Activated T-helper 17 cell treated with anti-CD3 and anti-CD28 coated beads, Interleukin-2, amount 50 U/mL, for 72 hours (primary cell): ENCODE measurements at regions not wholly inside any gene's neighbourhood (a gene's known extent, or its start where the extent isn't known, plus 50 kb on each side); places are given as distances from the start of the nearest gene placed in this dataset.

Source experiments
- ATAC-seq: fragments of 150-1000 bp; cut with Tn5 transposase; replicated peaks from 2 replicates; pipeline ENCODE4 v1.10.0; 2021; ENCODE audit warnings: mild to moderate bottlenecking, moderate library complexity
- H3K27ac Mint-ChIP-seq: one replicate; pipeline ENCODE4 v1.8.0; 2022; ENCODE audit warnings: mixed read lengths
- H3K27me3 Mint-ChIP-seq: one replicate; pipeline ENCODE4 v1.8.0; 2022; ENCODE audit warnings: mixed read lengths
- H3K36me3 Mint-ChIP-seq: one replicate; pipeline ENCODE4 v1.8.0; 2022; ENCODE audit warnings: low read depth, mild to moderate bottlenecking, mixed read lengths
- H3K4me1 Mint-ChIP-seq: one replicate; pipeline ENCODE4 v1.8.0; 2022; ENCODE audit warnings: mixed read lengths
- H3K4me3 Mint-ChIP-seq: one replicate; pipeline ENCODE4 v1.8.0; 2022; ENCODE audit warnings: mild to moderate bottlenecking, mixed read lengths
- H3K9me3 Mint-ChIP-seq: one replicate; pipeline ENCODE4 v1.8.0; 2022; ENCODE audit warnings: mixed read lengths

DNA sequence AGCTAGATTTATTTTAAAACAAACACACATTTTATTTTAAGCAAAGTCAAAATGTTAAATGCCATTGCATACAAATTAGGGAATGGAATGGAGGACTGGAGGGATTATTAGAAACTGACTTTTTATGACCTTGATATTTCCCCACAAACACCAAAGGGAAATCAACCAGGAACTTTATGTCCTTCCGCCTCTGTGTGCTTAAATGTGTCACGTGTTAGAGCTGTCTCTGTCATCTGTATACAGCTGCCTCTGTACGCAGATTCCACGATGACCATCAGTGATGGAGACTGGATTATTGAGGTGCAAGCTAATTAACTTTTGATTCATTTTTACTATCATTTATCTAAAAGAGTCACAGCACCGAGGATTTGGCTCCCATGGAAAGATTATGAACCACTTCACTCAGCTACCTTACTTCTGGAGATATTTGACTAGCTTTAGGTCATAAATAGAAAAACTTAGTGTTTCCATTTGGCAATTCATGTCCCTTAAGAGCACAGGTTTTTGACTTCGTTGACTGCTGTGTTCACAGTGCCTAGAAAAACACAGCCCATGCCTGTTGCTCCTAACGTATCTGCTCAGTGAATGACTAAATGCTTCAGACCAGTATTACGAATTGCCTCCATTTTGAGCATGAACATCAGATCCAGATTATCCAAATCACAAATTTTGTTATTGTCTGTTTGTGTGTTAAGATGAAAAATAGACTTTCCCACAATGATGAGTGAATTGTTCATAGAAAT, 1048.1 kb downstream of the MCTP2 start:
- H3K9me3 Mint-ChIP-seq: no peaks in the 10 kb centered on the region
- no peak overlapping the region for H3K4me3 Mint-ChIP-seq
- no peaks in the 10 kb centered on the region for H3K4me1 Mint-ChIP-seq
- no peak for ATAC-seq
- no peak overlapping the region for H3K27ac Mint-ChIP-seq
- no peaks in the 10 kb centered on the region for H3K36me3 Mint-ChIP-seq
- peaks cover 7% of the 10 kb centered on the region for H3K27me3 Mint-ChIP-seq

DNA sequence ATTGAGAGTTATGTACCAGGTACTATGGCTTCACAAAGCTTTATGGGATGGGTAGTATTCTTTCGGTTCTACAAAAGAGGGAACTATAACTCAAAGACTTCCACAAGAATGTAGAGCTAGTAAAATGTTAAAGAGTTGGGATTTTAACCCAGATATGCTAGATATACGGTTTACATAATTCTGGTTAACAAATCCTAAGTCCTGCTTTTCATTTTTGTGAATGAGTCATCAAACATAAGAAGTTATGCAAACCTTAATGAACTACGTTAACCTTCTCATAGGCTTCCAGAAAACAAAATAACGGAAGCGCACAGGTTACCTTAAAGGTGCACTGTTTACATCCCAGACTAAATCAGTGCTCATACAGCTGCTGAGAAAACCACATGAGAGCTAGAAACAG, 1049.3 kb downstream of the MCTP2 start:
- ATAC-seq: no peak
- Mint-ChIP-seq H3K4me1 (peaks cover 8% of the 10 kb centered on the region), H3K27me3 (peaks cover 6% of the 10 kb centered on the region), H3K4me3 (no peak overlapping the region), H3K36me3 (no peaks in the 10 kb centered on the region), H3K27ac (no peak overlapping the region), H3K9me3 (no peaks in the 10 kb centered on the region)

DNA sequence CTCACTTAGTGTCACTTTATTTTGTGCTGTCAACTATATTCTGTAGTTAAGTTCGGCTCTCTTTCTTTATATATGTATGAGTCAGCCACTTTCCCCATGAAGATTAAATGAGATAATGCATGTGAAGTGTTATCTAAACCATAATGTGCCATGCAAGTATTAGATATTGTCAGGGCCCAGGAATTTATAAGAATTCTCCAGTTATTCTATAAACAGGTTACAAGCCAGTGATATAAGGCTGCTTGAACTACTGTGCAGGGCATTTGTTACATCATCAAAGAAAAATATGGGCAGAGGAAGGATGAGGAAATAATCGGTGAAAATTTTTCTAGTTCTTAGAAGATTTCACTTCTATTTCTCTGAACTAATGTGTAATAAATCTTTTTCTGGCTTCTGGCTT, 1049.0 kb upstream of the NR2F2 start:
- H3K9me3 Mint-ChIP-seq: no peaks in the 10 kb centered on the region
- H3K27me3 Mint-ChIP-seq: peaks cover 6% of the 10 kb centered on the region
- H3K27ac Mint-ChIP-seq: no peak overlapping the region
- no peak for ATAC-seq
- H3K4me3 Mint-ChIP-seq: no peak overlapping the region
- no peaks in the 10 kb centered on the region for H3K36me3 Mint-ChIP-seq
- peaks cover 8% of the 10 kb centered on the region for H3K4me1 Mint-ChIP-seq

DNA sequence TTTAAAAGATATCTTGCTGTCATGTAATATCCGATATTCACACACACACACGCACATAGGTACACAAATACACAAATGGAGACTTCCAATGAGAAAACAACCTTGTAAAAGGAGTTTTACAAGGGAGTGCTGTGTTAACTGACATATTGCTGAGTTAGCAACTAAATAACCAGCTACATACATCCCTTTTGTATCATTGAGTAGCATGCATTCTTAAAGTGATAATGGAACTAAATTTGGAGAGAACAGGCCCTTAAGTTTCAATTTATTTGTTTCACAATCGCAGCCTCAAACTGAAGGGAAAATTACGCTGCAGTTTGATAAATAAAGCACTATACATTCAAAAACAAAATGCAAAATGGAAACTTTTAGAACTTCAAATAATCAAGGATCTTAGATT, 1046.0 kb upstream of the NR2F2 start:
- Mint-ChIP-seq H3K4me3 (no peak overlapping the region), H3K9me3 (no peaks in the 10 kb centered on the region), H3K36me3 (no peaks in the 10 kb centered on the region), H3K27ac (no peak overlapping the region), H3K4me1 (peaks cover 8% of the 10 kb centered on the region), H3K27me3 (peaks cover 17% of the 10 kb centered on the region)
- no peak for ATAC-seq

DNA sequence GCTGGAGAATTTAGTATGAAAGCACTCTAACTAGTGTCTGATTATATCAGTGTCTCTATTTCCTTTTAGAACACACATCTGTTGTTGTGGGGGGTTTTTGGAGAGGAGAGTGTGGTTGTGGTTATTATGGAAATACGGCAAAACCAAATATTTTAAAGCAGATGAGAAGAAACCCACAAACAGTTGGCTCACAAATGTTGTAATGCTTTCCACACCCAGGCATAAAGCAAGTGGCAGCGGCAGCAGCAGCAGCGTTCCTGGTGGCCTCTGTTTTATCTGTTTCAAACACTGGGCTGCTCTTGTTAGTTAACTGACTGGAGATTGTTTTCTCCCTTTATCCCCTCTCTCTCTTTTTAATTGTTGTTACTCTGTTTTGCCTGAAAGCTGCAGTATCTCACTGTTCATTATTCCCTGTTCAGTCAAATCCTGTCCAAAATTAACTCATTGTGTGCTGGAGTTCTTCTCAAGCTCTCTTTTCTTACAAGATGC, 1045.5 kb upstream of the NR2F2 start:
- H3K4me1 Mint-ChIP-seq: peaks cover 8% of the 10 kb centered on the region
- no peak overlapping the region for H3K4me3 Mint-ChIP-seq
- no peak for ATAC-seq
- H3K27me3 Mint-ChIP-seq: peaks cover 17% of the 10 kb centered on the region
- no peak overlapping the region for H3K27ac Mint-ChIP-seq
- H3K9me3 Mint-ChIP-seq: no peaks in the 10 kb centered on the region
- no peaks in the 10 kb centered on the region for H3K36me3 Mint-ChIP-seq

DNA sequence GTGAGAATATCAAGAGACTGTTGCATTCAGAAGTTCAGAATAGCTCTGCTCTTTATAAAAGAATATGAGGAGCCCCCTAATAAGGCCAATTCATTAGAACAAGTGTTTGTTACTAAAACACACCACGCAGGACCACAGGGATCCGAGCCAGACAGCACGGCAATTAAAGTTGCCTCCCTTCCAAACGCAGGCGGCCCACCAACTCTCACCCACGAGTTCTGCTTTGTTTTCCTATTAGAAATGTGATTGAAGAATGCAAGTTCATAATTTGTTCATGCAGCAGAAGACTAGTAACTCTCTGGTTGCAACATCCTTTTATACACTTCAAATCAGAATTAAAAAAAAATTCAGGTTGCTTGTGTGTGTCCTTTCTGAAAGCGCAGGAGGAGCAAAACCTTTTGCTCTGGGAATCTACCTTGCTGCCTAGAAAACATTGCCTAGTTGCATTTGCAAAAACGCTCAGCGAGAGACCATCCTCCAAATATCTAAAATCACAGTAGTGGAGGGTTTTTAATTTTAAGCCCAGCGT, 1044.1 kb upstream of the NR2F2 start:
- no peaks in the 10 kb centered on the region for H3K9me3 Mint-ChIP-seq
- H3K27ac Mint-ChIP-seq: no peak overlapping the region
- H3K4me3 Mint-ChIP-seq: no peak overlapping the region
- peaks cover 17% of the 10 kb centered on the region for H3K27me3 Mint-ChIP-seq
- peaks cover 8% of the 10 kb centered on the region for H3K4me1 Mint-ChIP-seq
- H3K36me3 Mint-ChIP-seq: no peaks in the 10 kb centered on the region
- ATAC-seq: no peak

DNA sequence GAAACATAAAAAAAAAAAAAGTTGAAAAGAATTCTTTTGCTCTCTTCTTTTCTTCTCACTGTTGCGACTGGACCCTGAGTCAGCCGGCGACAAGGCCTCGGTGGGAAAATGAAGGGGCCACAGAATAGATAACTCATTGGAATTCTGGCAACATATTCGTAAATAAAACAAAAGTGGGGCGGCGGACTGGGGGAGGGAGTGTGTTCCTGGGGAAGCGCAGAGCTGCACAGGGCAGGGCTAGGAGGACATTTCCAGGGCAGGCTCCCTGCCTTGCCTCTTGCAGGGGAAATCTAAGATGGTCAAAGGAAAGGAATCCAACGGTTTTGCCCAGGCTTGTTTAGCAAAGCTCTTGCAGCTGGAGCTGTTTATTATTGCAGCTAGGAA, 1042.8 kb upstream of the NR2F2 start:
- H3K27me3 Mint-ChIP-seq: peaks cover 24% of the 10 kb centered on the region
- no peak for ATAC-seq
- peaks cover 8% of the 10 kb centered on the region for H3K4me1 Mint-ChIP-seq

DNA sequence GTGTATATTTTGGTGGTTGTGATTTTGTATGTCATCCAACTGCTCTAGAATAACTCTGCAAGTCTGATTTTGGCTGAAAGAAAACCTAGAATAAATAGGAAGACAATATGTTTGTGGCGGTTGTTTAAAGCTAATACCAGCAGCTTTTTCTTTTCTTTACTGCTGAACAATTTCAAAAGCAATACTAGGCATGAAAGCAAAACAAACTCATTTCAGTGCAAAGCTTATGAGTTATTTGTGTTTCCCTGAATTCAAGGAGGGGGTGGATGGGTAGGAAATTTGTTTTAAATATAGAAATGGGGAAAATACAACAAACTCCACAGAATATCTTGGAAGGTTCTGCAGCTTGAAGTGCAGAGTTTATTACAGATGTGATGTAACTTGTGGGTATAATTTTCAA, 1041.9 kb upstream of the NR2F2 start:
- Mint-ChIP-seq H3K27me3 (peaks cover 30% of the 10 kb centered on the region), H3K27ac (no peak overlapping the region), H3K9me3 (no peaks in the 10 kb centered on the region), H3K4me1 (peaks cover 8% of the 10 kb centered on the region), H3K36me3 (no peaks in the 10 kb centered on the region), H3K4me3 (no peak overlapping the region)
- no peak for ATAC-seq

More for the DNA sequence above, 1042.8 kb upstream of the NR2F2 start:
- no peaks in the 10 kb centered on the region for H3K36me3 Mint-ChIP-seq
- no peak overlapping the region for H3K27ac Mint-ChIP-seq
- no peak overlapping the region for H3K4me3 Mint-ChIP-seq
- no peaks in the 10 kb centered on the region for H3K9me3 Mint-ChIP-seq

DNA sequence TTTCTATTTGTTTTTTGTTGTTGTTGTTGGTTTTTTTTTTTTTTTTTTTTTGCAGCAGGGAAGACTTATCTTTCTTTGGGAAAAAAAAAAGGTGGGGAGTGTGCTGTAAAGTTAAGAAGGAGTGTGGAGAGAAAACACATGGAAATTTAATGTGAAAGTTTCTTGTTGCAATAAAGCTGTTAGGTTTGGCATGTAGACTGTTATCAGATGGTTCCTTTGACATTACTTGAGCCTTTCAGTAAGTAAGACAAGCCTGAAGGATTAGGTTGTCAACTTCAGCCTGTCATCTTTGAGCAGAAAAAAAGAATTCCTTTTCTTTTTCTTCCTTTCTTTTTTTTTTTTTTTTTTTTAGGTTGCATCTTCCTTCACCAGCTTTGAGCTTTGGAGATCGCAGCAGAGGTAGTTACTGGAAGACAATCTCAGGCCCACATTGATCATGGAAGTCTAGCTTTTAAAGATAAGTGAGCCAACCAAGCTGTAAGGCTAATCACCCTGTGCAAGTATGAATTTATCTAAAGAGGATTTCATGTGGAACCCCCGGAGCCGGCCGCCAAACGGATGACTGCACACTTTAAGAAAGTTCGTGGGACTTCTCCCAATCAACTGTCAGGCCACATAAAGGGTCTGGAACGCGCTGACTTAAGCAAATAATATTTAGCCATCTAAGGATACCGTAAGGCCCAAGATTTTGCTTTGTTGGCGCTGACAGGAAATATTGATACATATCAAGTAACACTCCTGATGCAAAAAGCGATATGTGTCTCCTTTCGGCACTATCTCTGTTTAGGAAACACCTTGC, 1040.1 kb upstream of the NR2F2 start:
- no peaks in the 10 kb centered on the region for H3K36me3 Mint-ChIP-seq
- H3K9me3 Mint-ChIP-seq: no peaks in the 10 kb centered on the region
- H3K27ac Mint-ChIP-seq: no peak overlapping the region
- H3K4me1 Mint-ChIP-seq: peaks cover under 1% of the 10 kb centered on the region
- ATAC-seq: no peak
- no peak overlapping the region for H3K4me3 Mint-ChIP-seq
- peaks cover 31% of the 10 kb centered on the region for H3K27me3 Mint-ChIP-seq

DNA sequence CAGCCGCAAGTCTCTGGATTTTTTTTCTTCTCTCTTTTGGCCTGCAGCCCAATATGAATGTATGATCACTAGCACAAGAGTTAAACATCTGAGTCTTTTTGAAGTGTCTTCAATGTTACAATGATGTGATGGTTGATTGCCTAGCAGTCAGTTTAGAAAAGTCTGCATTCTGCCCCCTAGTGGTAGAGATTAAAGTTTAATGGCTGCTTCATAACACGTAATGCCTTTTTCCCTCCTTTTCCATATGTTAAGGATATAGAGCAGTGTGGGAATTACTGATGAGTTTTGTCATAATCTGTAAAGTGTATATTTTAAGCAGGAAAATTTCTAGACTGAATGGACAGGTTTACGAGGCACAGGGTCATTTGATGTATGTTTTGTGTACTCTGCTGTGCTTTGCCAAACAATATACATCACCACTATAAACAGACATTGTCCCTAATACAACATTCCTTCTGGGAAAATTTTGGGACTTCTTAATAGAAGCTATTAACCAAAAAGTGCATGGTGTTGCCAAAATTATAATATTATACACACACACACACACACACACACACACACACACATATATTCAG, 1038.5 kb upstream of the NR2F2 start:
- H3K27me3 Mint-ChIP-seq: peaks cover 37% of the 10 kb centered on the region
- H3K9me3 Mint-ChIP-seq: no peaks in the 10 kb centered on the region
- no peak overlapping the region for H3K4me3 Mint-ChIP-seq
- no peaks in the 10 kb centered on the region for H3K4me1 Mint-ChIP-seq
- no peaks in the 10 kb centered on the region for H3K36me3 Mint-ChIP-seq
- ATAC-seq: no peak
- no peak overlapping the region for H3K27ac Mint-ChIP-seq

DNA sequence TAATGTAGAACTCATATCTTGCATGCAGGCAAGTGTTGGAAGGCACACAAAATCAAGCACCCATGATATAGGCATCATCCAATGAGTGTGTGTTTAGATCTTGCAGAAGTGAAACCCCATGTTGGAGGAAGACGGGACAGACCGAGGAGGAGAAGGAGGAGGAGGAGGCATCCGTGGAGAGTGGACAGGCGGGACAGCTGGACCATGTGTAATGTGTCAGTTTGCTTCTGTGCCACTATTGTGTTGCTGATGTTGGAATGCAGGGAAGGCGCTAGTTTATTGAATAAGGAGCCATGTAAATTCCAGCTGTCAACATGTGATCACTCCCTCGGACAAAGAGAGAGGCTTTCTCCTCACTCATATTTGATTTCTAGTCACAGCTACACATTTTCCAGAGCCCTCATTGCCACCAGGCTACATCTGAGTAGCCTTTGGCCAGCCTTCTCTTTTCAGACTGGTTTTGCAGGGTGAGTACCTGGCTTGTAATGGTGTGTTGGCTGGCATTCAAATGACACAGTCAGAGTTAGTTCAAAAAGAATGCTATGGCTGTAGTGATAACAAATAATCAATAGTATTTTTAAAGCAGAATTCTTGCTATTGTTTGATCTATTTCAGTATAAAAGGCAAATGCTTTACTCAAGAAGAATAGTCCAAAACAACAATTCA, 1037.6 kb upstream of the NR2F2 start:
- H3K36me3 Mint-ChIP-seq: no peaks in the 10 kb centered on the region
- no peak overlapping the region for H3K27ac Mint-ChIP-seq

DNA sequence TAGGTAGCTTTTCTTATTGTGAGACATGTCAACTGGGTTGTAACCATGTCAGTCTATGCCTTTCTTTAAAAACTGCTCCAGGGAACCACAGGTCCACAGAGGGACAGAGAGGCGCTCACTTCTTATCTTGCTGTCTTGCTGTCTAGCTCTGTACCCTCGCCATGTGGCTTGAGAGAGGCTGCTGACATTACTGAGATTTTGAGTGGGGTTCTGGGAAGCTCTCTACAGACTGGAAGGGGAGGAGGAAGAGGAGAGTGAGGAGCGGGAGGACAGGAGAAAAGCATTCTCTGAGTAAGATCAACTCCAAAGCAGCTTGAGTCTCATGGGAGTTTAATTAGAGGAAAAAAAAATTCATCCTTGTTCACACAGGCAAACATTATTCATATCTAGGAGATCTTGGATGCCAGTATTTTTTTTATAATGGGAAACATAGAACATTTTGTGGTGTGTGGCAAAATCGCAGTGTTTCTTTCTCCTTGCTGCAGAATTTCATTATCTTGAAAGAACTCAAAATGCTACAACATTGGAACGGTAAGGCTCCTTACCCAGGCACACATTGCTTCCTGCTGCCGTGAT, 1037.0 kb upstream of the NR2F2 start:
- H3K27ac Mint-ChIP-seq: no peak overlapping the region
- H3K36me3 Mint-ChIP-seq: no peaks in the 10 kb centered on the region
- no peaks in the 10 kb centered on the region for H3K9me3 Mint-ChIP-seq
- H3K27me3 Mint-ChIP-seq: peaks cover 30% of the 10 kb centered on the region
- ATAC-seq: no peak
- no peaks in the 10 kb centered on the region for H3K4me1 Mint-ChIP-seq
- no peak overlapping the region for H3K4me3 Mint-ChIP-seq

More for the DNA sequence above, 1037.6 kb upstream of the NR2F2 start:
- no peaks in the 10 kb centered on the region for H3K9me3 Mint-ChIP-seq
- no peak overlapping the region for H3K4me3 Mint-ChIP-seq
- no peak for ATAC-seq
- H3K27me3 Mint-ChIP-seq: peaks cover 34% of the 10 kb centered on the region
- H3K4me1 Mint-ChIP-seq: no peaks in the 10 kb centered on the region

DNA sequence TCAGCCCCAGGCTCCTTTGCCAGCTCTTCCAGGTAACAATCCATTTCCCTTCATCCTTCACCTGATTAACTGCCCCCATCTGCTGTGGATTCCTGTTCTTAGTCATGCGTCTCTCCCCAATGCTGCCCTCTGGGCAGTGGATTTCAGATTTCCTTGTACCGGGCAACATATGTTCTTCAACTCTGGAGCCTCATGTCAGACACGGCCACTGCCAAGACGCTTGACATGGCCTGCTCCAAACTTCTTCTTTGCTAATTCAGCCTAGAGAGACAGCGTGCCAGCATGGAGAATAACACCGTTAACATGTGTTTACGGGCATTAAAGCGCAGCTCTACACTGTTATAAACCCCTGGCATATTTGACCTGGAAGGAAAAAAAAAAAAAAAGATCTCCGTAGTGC, 1035.1 kb upstream of the NR2F2 start:
- Mint-ChIP-seq H3K36me3 (no peaks in the 10 kb centered on the region), H3K27ac (no peak overlapping the region), H3K9me3 (no peaks in the 10 kb centered on the region), H3K4me1 (no peaks in the 10 kb centered on the region), H3K27me3 (peaks cover 30% of the 10 kb centered on the region), H3K4me3 (no peak overlapping the region)
- ATAC-seq: no peak
